CD4-positive, alpha-beta T cell treated with Interleukin-4 for 4 hours (primary cell): ENCODE measurements at regions not wholly inside any gene's neighbourhood (a gene's known extent, or its start where the extent isn't known, plus 50 kb on each side); places are given as distances from the start of the nearest gene placed in this dataset.

Experiments used
- DNase-seq: peaks from one replicate; pipeline ENCODE4 v3.0.0-alpha.2; 2020

- DNase-seq: no peak
Observed at GRCh38 chr5:2525351-2525750, 226.1 kb downstream of the IRX2 start.

GRCh38 chr5:2524620-2525019, 226.9 kb downstream of the IRX2 start:
- DNase-seq: no peak

GRCh38 chr5:2523180-2523579, 228.3 kb downstream of the IRX2 start:
- no peak for DNase-seq

GRCh38 chr5:2522372-2522771, 229.1 kb downstream of the IRX2 start:
- no peak for DNase-seq

GRCh38 chr5:2519153-2519552, 232.3 kb downstream of the IRX2 start:
- no peak for DNase-seq

GRCh38 chr5:2517451-2517850, 234.0 kb downstream of the IRX2 start:
- no peak for DNase-seq

- no peak for DNase-seq
Observed at GRCh38 chr5:2515180-2515764, 236.2 kb downstream of the IRX2 start.

- no peak for DNase-seq
Observed at GRCh38 chr5:2514484-2514883, 237.0 kb downstream of the IRX2 start.

GRCh38 chr5:2511706-2512105, 239.8 kb downstream of the IRX2 start:
- no peak for DNase-seq

GRCh38 chr5:2511126-2511525, 240.4 kb downstream of the IRX2 start:
- DNase-seq: no peak

GRCh38 chr5:2509527-2509926, 241.9 kb downstream of the IRX2 start:
- DNase-seq: no peak

- DNase-seq: no peak
Observed at GRCh38 chr5:2508514-2508913, 243.0 kb downstream of the IRX2 start.

GRCh38 chr5:2507611-2508010, 243.9 kb downstream of the IRX2 start:
- DNase-seq: no peak

- DNase-seq: no peak
Observed at GRCh38 chr5:2506603-2507002, 244.9 kb downstream of the IRX2 start.

GRCh38 chr5:2505217-2505616, 246.3 kb downstream of the IRX2 start:
- no peak for DNase-seq

- DNase-seq: no peak
Observed at GRCh38 chr5:2502970-2503594, 248.4 kb downstream of the IRX2 start.

- no peak for DNase-seq
Observed at GRCh38 chr5:2499917-2500316, 251.6 kb downstream of the IRX2 start.

- no peak for DNase-seq
Observed at GRCh38 chr5:2496891-2497290, 254.6 kb downstream of the IRX2 start.

GRCh38 chr5:2496126-2496525, 255.4 kb downstream of the IRX2 start:
- no peak for DNase-seq

- DNase-seq: no peak
Observed at GRCh38 chr5:2493356-2493755, 258.1 kb downstream of the IRX2 start.

- DNase-seq: no peak
Observed at GRCh38 chr5:2492476-2492875, 259.0 kb downstream of the IRX2 start.

GRCh38 chr5:2491846-2492245, 259.6 kb downstream of the IRX2 start:
- no peak for DNase-seq

- DNase-seq: no peak
Observed at GRCh38 chr5:2489306-2489705, 262.2 kb downstream of the IRX2 start.

- DNase-seq: no peak
Observed at GRCh38 chr5:2488593-2488992, 262.9 kb downstream of the IRX2 start.

GRCh38 chr5:2487152-2487763, 264.2 kb downstream of the IRX2 start:
- no peak for DNase-seq
